ENCODE measurements at regions not wholly inside any gene's neighbourhood (a gene's known extent, or its start where the extent isn't known, plus 50 kb on each side); places are given as distances from the start of the nearest gene placed in this dataset.

GRCh38 chr3:153003862-153004261, 158.2 kb upstream of the RAP2B start:
- Mint-ChIP-seq H3K4me1 (no peaks in the 10 kb centered on the region), H3K4me3 (no peak overlapping the region), H3K36me3 (ENCODE audit: low read depth) (no peaks in the 10 kb centered on the region), H3K27ac (no peak overlapping the region), H3K27me3 (ENCODE audit: low read depth, poor library complexity) (no peaks in the 10 kb centered on the region), H3K9me3 (no peaks in the 10 kb centered on the region)
- TF ChIP-seq CTCF (IDR thresholded peaks at IDR 0.05), result no peak
- no peak for DNase-seq

- no peaks in the 10 kb centered on the region for H3K9me3 Mint-ChIP-seq
- no peak overlapping the region for H3K4me3 Mint-ChIP-seq
- H3K27me3 Mint-ChIP-seq (ENCODE audit: low read depth, poor library complexity), result no peaks in the 10 kb centered on the region
- DNase-seq, result no peak
- no peaks in the 10 kb centered on the region for H3K36me3 Mint-ChIP-seq (ENCODE audit: low read depth)
- TF ChIP-seq CTCF (IDR thresholded peaks at IDR 0.05), result no peak
- no peaks in the 10 kb centered on the region for H3K4me1 Mint-ChIP-seq
- H3K27ac Mint-ChIP-seq, result no peak overlapping the region
Measured at GRCh38 chr3:153008226-153008625, 153.8 kb upstream of the RAP2B start.

- no peak for TF ChIP-seq CTCF (IDR thresholded peaks at IDR 0.05)
- Mint-ChIP-seq H3K36me3 (ENCODE audit: low read depth) (no peaks in the 10 kb centered on the region), H3K4me1 (no peaks in the 10 kb centered on the region), H3K27me3 (ENCODE audit: low read depth, poor library complexity) (no peaks in the 10 kb centered on the region), H3K27ac (no peak overlapping the region), H3K4me3 (no peak overlapping the region), H3K9me3 (no peaks in the 10 kb centered on the region)
- DNase-seq, result no peak
Measured at GRCh38 chr3:153023896-153024295, 138.1 kb upstream of the RAP2B start.

- Mint-ChIP-seq H3K4me1 (no peaks in the 10 kb centered on the region), H3K4me3 (no peak overlapping the region), H3K9me3 (no peaks in the 10 kb centered on the region), H3K36me3 (ENCODE audit: low read depth) (no peaks in the 10 kb centered on the region), H3K27ac (no peak overlapping the region), H3K27me3 (ENCODE audit: low read depth, poor library complexity) (no peaks in the 10 kb centered on the region)
- DNase-seq, result no peak
- TF ChIP-seq CTCF (IDR thresholded peaks at IDR 0.05), result peak; percentile 65
Measured at GRCh38 chr3:153026026-153026425, 136.0 kb upstream of the RAP2B start.

- no peak overlapping the region for H3K4me3 Mint-ChIP-seq
- TF ChIP-seq CTCF (IDR thresholded peaks at IDR 0.05), result no peak
- H3K4me1 Mint-ChIP-seq, result no peaks in the 10 kb centered on the region
- H3K36me3 Mint-ChIP-seq (ENCODE audit: low read depth), result no peaks in the 10 kb centered on the region
- DNase-seq, result no peak
- H3K27ac Mint-ChIP-seq, result no peak overlapping the region
- H3K27me3 Mint-ChIP-seq (ENCODE audit: low read depth, poor library complexity), result no peaks in the 10 kb centered on the region
- no peaks in the 10 kb centered on the region for H3K9me3 Mint-ChIP-seq
Measured at GRCh38 chr3:153028381-153028780, 133.6 kb upstream of the RAP2B start.

- H3K4me1 Mint-ChIP-seq, result no peaks in the 10 kb centered on the region
- no peaks in the 10 kb centered on the region for H3K9me3 Mint-ChIP-seq
- no peak overlapping the region for H3K27ac Mint-ChIP-seq
- H3K4me3 Mint-ChIP-seq, result no peak overlapping the region
- H3K36me3 Mint-ChIP-seq (ENCODE audit: low read depth), result no peaks in the 10 kb centered on the region
- DNase-seq, result no peak
- no peak for TF ChIP-seq CTCF (IDR thresholded peaks at IDR 0.05)
- H3K27me3 Mint-ChIP-seq (ENCODE audit: low read depth, poor library complexity), result no peaks in the 10 kb centered on the region
Measured at GRCh38 chr3:153029350-153029749, 132.7 kb upstream of the RAP2B start.
